Erythroblast (primary cell): ENCODE measurements at regions not wholly inside any gene's neighbourhood (a gene's known extent, or its start where the extent isn't known, plus 50 kb on each side); places are given as distances from the start of the nearest gene placed in this dataset.

Experiments used
- GATA1 ChIP-seq: IDR thresholded peaks from 2 replicates; pipeline ENCODE4 v1.6.1; 2011; ENCODE audit warnings: low read depth, mild to moderate bottlenecking, control low read depth, low read length, moderate library complexity
- POLR2A ChIP-seq: IDR thresholded peaks from 2 replicates; pipeline ENCODE4 v1.6.1; 2011; ENCODE audit warnings: mild to moderate bottlenecking, low read length

DNA sequence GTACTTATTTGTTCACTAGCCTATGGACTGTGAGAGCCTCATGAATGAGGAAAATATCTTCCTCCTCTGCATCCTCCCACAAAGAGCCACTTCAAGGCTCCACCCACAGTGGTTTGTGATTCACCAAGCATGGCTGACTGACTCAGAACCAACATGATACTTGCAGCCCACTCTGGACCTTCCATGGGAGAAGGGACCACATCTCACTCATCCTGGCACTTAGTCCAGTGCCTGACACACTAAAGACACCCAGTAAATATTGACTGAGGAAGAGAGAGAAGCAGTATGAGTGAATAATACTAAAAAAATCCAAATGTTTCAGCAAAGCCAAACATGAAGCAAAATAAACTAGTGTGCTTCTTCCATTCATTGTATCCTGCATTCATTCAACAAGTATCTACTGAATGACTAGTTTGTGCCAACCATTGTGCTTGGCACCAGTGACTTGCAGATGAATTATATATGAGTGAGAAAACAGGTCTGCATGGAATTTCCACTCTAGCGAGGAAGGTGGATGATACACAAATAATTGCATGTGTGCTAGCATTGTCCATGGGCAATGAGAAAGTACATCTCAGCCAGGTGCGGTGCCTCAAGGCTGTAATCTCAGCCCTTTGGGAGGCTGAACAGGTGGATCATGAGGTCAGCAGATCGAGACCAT is 54.9 kb upstream of the BLID start:
- TF ChIP-seq POLR2A (no peak), GATA1 (no peak)
